Pancreas (tissue), 10 donors: ENCODE measurements at regions not wholly inside any gene's neighbourhood (a gene's known extent, or its start where the extent isn't known, plus 50 kb on each side); places are given as distances from the start of the nearest gene placed in this dataset.

Source experiments
- ATAC-seq, 4 donors: fragments of 200-7000 bp; cut with Tn5 transposase; one replicate each; pipeline versions ENCODE4 v1.8.0 to v1.9.1; 2020; ENCODE audit warnings: mild to moderate bottlenecking in 4 of 4, moderate library complexity in 4 of 4
- DNase-seq, 6 donors: peaks; one replicate each; pipeline ENCODE4 v3.0.0-alpha.2; 2020
- FAIRE-seq: peaks from 2 replicates; lab custom pipeline; 2012; peaks lifted over from hg19 to GRCh38; lab: Jason Lieb, UNC
- H3K27ac ChIP-seq, 4 donors: fragments of 200-600 bp; sonication (generic); 1 replicate in 3 of 4; 2 replicates in 1 of 4; pipeline versions ENCODE4 v1.5.0 to v1.8.0; 2020
- H3K27me3 ChIP-seq, 4 donors: fragments of 200-600 bp; one replicate each; pipeline ENCODE4 v1.8.0; 2021
- H3K36me3 ChIP-seq, 3 donors: fragments of 200-600 bp; sonication (generic) in 1 of 3; one replicate each; pipeline versions ENCODE4 v1.5.0 to v1.8.0; 2020 to 2021
- H3K4me1 ChIP-seq, 3 donors: fragments of 200-600 bp; one replicate each; pipeline ENCODE4 v1.8.0; 2021
- H3K4me3 ChIP-seq, 4 donors: fragments of 200-600 bp; sonication (generic) in 2 of 4; one replicate each; pipeline versions ENCODE4 v1.5.0 to v1.8.0; 2020 to 2021
- H3K9me3 ChIP-seq, 4 donors: fragments of 200-600 bp; one replicate each; pipeline ENCODE4 v1.8.0; 2021
- CTCF ChIP-seq, 4 donors: fragments of 200-600 bp; sonication (generic) in 3 of 4; IDR thresholded peaks; one replicate each; pipeline versions ENCODE4 v1.5.0 to v1.8.0; 2021; ENCODE audit warnings: antibody characterized with exemption in 4 of 4
- WGBS, 2 donors: extraction: QIAGEN DNeasy Blood & Tissue Kit; methylation state at CpG; one replicate each; pipeline ENCODE4 v1.1.7; 2013; 5-methylcytosine and 5-hydroxymethylcytosine counted together
- intact Hi-C, 3 donors: fragments of 100-400 bp; cut with DNase I; formaldehyde crosslinking; loops; one replicate each; pipeline versions ENCODE4 v1.11.1 to v1.14.2; 2022
- donor health status: healthy with polysubstance abuse.
- donor health status: DM: no; HTN: no; CAD: no; lungs with moderate emphysema.
- donor health status: DM: no; HTN: no; CAD: no.
- donor health status: control.
- donor health status: control.
- donor health status: Bipolar disorder and iron deficiency.
- donor health status: DM: yes; HTN: yes; CAD: no.
- donor health status: DM: no; HTN: no; CAD: no.
- donor health status: DM: no; HTN: no; CAD: no.
- donor health status: DM: yes; HTN: yes; CAD: no.

- 61 to 81% methylated on average over 4 of the region's 4 CpGs for WGBS, 2 donors
- DNase-seq (no peak), ATAC-seq (no peak)
Observed at GRCh38 chr6:22783931-22784330, 214.6 kb downstream of the HDGFL1 start.

GRCh38 chr6:22784601-22785410, 215.4 kb downstream of the HDGFL1 start:
- Histone ChIP-seq H3K27me3 (no peaks in the 10 kb centered on the region), H3K36me3 (no peaks in the 10 kb centered on the region), H3K27ac (no peak overlapping the region), H3K4me3 (no peak overlapping the region), H3K9me3 (no peaks in the 10 kb centered on the region), H3K4me1 (no peaks in the 10 kb centered on the region)
- intact Hi-C loops = no loop called here
- no peak for TF ChIP-seq CTCF (IDR thresholded peaks at IDR 0.05)
- ATAC-seq = no peak
- DNase-seq = no peak
- 66 to 71% methylated on average over 12 of the region's 12 CpGs for WGBS, 2 donors
- FAIRE-seq = no peak

More at GRCh38 chr6:22783931-22784330, 214.6 kb downstream of the HDGFL1 start:
- Histone ChIP-seq H3K9me3 (no peaks in the 10 kb centered on the region), H3K4me3 (no peak overlapping the region), H3K36me3 (no peaks in the 10 kb centered on the region), H3K27me3 (no peaks in the 10 kb centered on the region), H3K4me1 (no peaks in the 10 kb centered on the region), H3K27ac (no peak overlapping the region)
- intact Hi-C loops = no loop called here
- no peak for TF ChIP-seq CTCF (IDR thresholded peaks at IDR 0.05)
- FAIRE-seq = no peak

GRCh38 chr6:22788038-22788437, 218.7 kb downstream of the HDGFL1 start:
- Histone ChIP-seq H3K27ac (no peak overlapping the region), H3K9me3 (no peaks in the 10 kb centered on the region), H3K4me3 (no peak overlapping the region), H3K27me3 (no peaks in the 10 kb centered on the region), H3K36me3 (no peaks in the 10 kb centered on the region), H3K4me1 (no peaks in the 10 kb centered on the region)
- intact Hi-C loops = no loop called here
- DNase-seq (no peak), FAIRE-seq (no peak), ATAC-seq (no peak)
- TF ChIP-seq CTCF (IDR thresholded peaks at IDR 0.05) = no peak
- WGBS, 2 donors = 74 to 77% methylated on average over 7 of the region's 7 CpGs

- DNase-seq = no peak
- TF ChIP-seq CTCF (IDR thresholded peaks at IDR 0.05) = no peak
- Histone ChIP-seq H3K4me1 (no peaks in the 10 kb centered on the region), H3K4me3 (no peak overlapping the region), H3K36me3 (no peaks in the 10 kb centered on the region), H3K9me3 (no peaks in the 10 kb centered on the region), H3K27ac (no peak overlapping the region), H3K27me3 (no peaks in the 10 kb centered on the region)
- no peak for FAIRE-seq
- ATAC-seq = no peak
- 75 to 89% methylated on average over 5 of the region's 5 CpGs for WGBS, 2 donors
- intact Hi-C loops = no loop called here
Observed at GRCh38 chr6:22789315-22789714, 219.9 kb downstream of the HDGFL1 start.

- Histone ChIP-seq H3K27me3 (no peaks in the 10 kb centered on the region), H3K4me1 (no peaks in the 10 kb centered on the region), H3K4me3 (no peak overlapping the region), H3K36me3 (no peaks in the 10 kb centered on the region), H3K27ac (no peak overlapping the region), H3K9me3 (no peaks in the 10 kb centered on the region)
- ATAC-seq = no peak
- no peak for TF ChIP-seq CTCF (IDR thresholded peaks at IDR 0.05)
- DNase-seq = no peak
- intact Hi-C loops = no loop called here
- WGBS, 2 donors = 91 to 97% methylated on average over 1 of the region's 1 CpG
- FAIRE-seq = no peak
Observed at GRCh38 chr6:22794844-22795243, 225.5 kb downstream of the HDGFL1 start.
